ENCODE measurements at regions not wholly inside any gene's neighbourhood (a gene's known extent, or its start where the extent isn't known, plus 50 kb on each side); places are given as distances from the start of the nearest gene placed in this dataset.

- DNase-seq (ENCODE audit: low read depth): no peak
- TF ChIP-seq CTCF (IDR thresholded peaks at IDR 0.05; ENCODE audit: insufficient read depth, low read depth, low read length, missing control alignments): no peak
- H3K4me3 ChIP-seq (ENCODE audit: low read depth, low read length): no peak overlapping the region
These were observed 262.4 kb upstream of the PKDCC start for GRCh38 chr2:41785251-41786022.

GRCh38 chr2:41791523-41791922, 256.3 kb upstream of the PKDCC start:
- DNase-seq (ENCODE audit: low read depth): peak; percentile 39
- no peak for TF ChIP-seq CTCF (IDR thresholded peaks at IDR 0.05; ENCODE audit: insufficient read depth, low read depth, low read length, missing control alignments)
- H3K4me3 ChIP-seq (ENCODE audit: low read depth, low read length): no peak overlapping the region

- H3K4me3 ChIP-seq (ENCODE audit: low read depth, low read length): no peak overlapping the region
- no peak for DNase-seq (ENCODE audit: low read depth)
- no peak for TF ChIP-seq CTCF (IDR thresholded peaks at IDR 0.05; ENCODE audit: insufficient read depth, low read depth, low read length, missing control alignments)
These were observed 244.5 kb upstream of the PKDCC start for GRCh38 chr2:41803361-41803760.

GRCh38 chr2:41806286-41806685, 241.5 kb upstream of the PKDCC start:
- no peak for DNase-seq (ENCODE audit: low read depth)
- H3K4me3 ChIP-seq (ENCODE audit: low read depth, low read length): no peak overlapping the region
- no peak for TF ChIP-seq CTCF (IDR thresholded peaks at IDR 0.05; ENCODE audit: insufficient read depth, low read depth, low read length, missing control alignments)

- no peak for TF ChIP-seq CTCF (IDR thresholded peaks at IDR 0.05; ENCODE audit: insufficient read depth, low read depth, low read length, missing control alignments)
- no peak for DNase-seq (ENCODE audit: low read depth)
- H3K4me3 ChIP-seq (ENCODE audit: low read depth, low read length): no peak overlapping the region
These were observed 226.7 kb upstream of the PKDCC start for GRCh38 chr2:41821167-41821566.

GRCh38 chr2:41826921-41827320, 220.9 kb upstream of the PKDCC start:
- TF ChIP-seq CTCF (IDR thresholded peaks at IDR 0.05; ENCODE audit: insufficient read depth, low read depth, low read length, missing control alignments): no peak
- DNase-seq (ENCODE audit: low read depth): no peak
- H3K4me3 ChIP-seq (ENCODE audit: low read depth, low read length): no peak overlapping the region

Data from GM12865 (cell line).